ENCODE measurements at regions not wholly inside any gene's neighbourhood (a gene's known extent, or its start where the extent isn't known, plus 50 kb on each side); places are given as distances from the start of the nearest gene placed in this dataset.

DNA sequence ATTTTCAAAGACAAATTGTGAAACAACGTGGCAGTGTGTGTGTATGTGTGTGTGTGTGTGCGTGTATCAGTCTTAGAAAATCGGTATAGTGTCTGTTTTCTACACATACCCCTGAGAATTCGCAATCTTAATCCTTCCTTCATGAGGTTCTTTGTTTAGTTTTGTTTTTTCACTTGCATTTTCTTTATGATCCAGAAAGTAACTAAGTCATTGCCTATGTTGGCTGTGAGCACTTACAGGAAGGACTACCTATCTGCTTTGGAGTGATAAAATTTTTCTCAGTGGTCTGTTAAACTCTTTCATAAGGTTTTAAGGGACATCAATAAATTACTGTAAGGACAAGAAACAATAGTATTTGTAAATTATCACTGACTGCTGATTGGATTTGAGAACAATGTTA is 1587.1 kb downstream of the PCDH9 start:
- Histone ChIP-seq H3K9me2 (replicated peaks; ENCODE audit: insufficient read depth, low read length) (no peaks in the 10 kb centered on the region), H2AFZ (ENCODE audit: low read depth, low read length, severe bottlenecking) (peak overlapping the region; percentile 68), H3K9me3 (ENCODE audit: insufficient read depth, low read length) (no peaks in the 10 kb centered on the region), H3K36me3 (ENCODE audit: low read length) (no peaks in the 10 kb centered on the region), H3K4me3 (ENCODE audit: insufficient read depth, low read length, poor library complexity, severe bottlenecking) (no peak overlapping the region), H3K79me2 (ENCODE audit: insufficient read depth, low read length) (no peaks in the 10 kb centered on the region), H4K20me1 (ENCODE audit: low read depth, low read length) (no peaks in the 10 kb centered on the region), H3K4me2 (ENCODE audit: low read depth, low read length, poor library complexity, severe bottlenecking) (no peak overlapping the region), H3F3A (ENCODE audit: insufficient read depth) (no peaks in the 10 kb centered on the region), H3K27me3 (ENCODE audit: low read length) (no peaks in the 10 kb centered on the region), H3K9ac (ENCODE audit: low read length) (no peak overlapping the region), H3K27ac (ENCODE audit: low read depth, low read length) (no peak overlapping the region)
- TF ChIP-seq EZH2phosphoT487 (conservative IDR thresholded peaks at IDR 0.05; ENCODE audit: low read length) = no peak
- TF ChIP-seq, protein P1, sequence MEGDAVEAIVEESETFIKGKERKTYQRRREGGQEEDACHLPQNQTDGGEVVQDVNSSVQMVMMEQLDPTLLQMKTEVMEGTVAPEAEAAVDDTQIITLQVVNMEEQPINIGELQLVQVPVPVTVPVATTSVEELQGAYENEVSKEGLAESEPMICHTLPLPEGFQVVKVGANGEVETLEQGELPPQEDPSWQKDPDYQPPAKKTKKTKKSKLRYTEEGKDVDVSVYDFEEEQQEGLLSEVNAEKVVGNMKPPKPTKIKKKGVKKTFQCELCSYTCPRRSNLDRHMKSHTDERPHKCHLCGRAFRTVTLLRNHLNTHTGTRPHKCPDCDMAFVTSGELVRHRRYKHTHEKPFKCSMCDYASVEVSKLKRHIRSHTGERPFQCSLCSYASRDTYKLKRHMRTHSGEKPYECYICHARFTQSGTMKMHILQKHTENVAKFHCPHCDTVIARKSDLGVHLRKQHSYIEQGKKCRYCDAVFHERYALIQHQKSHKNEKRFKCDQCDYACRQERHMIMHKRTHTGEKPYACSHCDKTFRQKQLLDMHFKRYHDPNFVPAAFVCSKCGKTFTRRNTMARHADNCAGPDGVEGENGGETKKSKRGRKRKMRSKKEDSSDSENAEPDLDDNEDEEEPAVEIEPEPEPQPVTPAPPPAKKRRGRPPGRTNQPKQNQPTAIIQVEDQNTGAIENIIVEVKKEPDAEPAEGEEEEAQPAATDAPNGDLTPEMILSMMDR (IDR thresholded peaks at IDR 0.05; ENCODE audit: insufficient read depth, low read length, poor library complexity, severe bottlenecking) = no peak

DNA sequence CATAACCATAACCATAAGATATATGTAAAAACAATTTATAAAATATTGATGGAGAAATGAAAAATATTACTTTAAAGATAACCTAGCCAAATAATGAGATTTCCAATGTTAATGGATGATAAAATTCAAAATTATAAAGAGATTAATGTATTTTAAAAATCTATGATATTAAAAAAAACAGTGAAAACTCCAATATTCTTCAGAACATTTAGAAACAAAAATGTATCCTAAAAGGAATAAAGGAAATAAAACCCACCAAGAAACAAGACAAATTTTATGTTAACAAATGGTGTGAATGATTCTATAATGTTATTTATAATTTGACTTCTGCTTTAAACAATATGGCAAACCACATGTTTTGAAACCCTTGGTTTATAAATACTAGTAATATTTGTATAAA is 1587.8 kb downstream of the PCDH9 start:
- Histone ChIP-seq H3K36me3 (ENCODE audit: low read length) (no peaks in the 10 kb centered on the region), H3K27me3 (ENCODE audit: low read length) (no peaks in the 10 kb centered on the region), H4K20me1 (ENCODE audit: low read depth, low read length) (no peaks in the 10 kb centered on the region), H3K4me2 (ENCODE audit: low read depth, low read length, poor library complexity, severe bottlenecking) (no peak overlapping the region), H3K9ac (ENCODE audit: low read length) (no peak overlapping the region), H3K9me2 (replicated peaks; ENCODE audit: insufficient read depth, low read length) (no peaks in the 10 kb centered on the region), H3K9me3 (ENCODE audit: insufficient read depth, low read length) (no peaks in the 10 kb centered on the region), H3F3A (ENCODE audit: insufficient read depth) (no peaks in the 10 kb centered on the region), H3K4me3 (ENCODE audit: insufficient read depth, low read length, poor library complexity, severe bottlenecking) (no peak overlapping the region), H3K79me2 (ENCODE audit: insufficient read depth, low read length) (no peaks in the 10 kb centered on the region), H3K27ac (ENCODE audit: low read depth, low read length) (no peak overlapping the region), H2AFZ (ENCODE audit: low read depth, low read length, severe bottlenecking) (peak overlapping the region; percentile 68)
- TF ChIP-seq, protein P1 (IDR thresholded peaks at IDR 0.05; ENCODE audit: insufficient read depth, low read length, poor library complexity, severe bottlenecking) = no peak
- TF ChIP-seq EZH2phosphoT487 (conservative IDR thresholded peaks at IDR 0.05; ENCODE audit: low read length) = no peak

DNA sequence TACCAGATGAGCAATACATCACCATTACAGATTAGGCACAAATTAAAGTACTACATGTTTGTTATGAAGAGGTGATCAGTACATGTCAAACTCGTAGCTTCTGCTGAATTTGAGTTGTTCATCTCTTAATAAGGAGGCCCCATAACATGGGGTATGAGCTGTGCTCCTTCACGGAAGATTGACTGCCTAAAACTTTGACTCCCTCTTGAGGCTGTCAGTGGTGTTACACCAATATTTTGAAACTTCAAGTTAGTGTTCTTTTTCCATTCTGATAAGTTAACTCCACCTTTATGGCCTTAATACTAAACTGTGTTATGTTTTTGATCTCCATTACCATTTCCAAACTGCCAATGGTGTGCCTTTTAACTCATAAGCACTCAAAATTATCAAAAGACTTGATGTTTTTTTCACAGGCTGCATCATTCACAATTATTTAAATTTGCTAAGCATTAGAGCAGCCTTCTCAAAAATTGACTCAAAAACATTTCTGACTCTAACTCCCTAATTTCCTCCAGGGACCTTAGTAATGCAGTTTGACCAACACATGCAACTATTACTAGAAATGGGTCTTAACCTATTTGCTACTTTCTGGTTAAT is 1591.5 kb downstream of the PCDH9 start:
- no peaks in the 10 kb centered on the region for H3K27me3 ChIP-seq (ENCODE audit: low read length)
- no peak overlapping the region for H3K4me2 ChIP-seq (ENCODE audit: low read depth, low read length, poor library complexity, severe bottlenecking)
- no peaks in the 10 kb centered on the region for H3K36me3 ChIP-seq (ENCODE audit: low read length)
- H4K20me1 ChIP-seq (ENCODE audit: low read depth, low read length) = no peaks in the 10 kb centered on the region
- peak overlapping the region; percentile 83 for H2AFZ ChIP-seq (ENCODE audit: low read depth, low read length, severe bottlenecking)
- H3K9me2 ChIP-seq (replicated peaks; ENCODE audit: insufficient read depth, low read length) = no peaks in the 10 kb centered on the region
- no peaks in the 10 kb centered on the region for H3K9me3 ChIP-seq (ENCODE audit: insufficient read depth, low read length)
- no peak overlapping the region for H3K9ac ChIP-seq (ENCODE audit: low read length)
- no peaks in the 10 kb centered on the region for H3F3A ChIP-seq (ENCODE audit: insufficient read depth)
- H3K27ac ChIP-seq (ENCODE audit: low read depth, low read length) = no peak overlapping the region
- no peak overlapping the region for H3K4me3 ChIP-seq (ENCODE audit: insufficient read depth, low read length, poor library complexity, severe bottlenecking)
- no peaks in the 10 kb centered on the region for H3K79me2 ChIP-seq (ENCODE audit: insufficient read depth, low read length)
- TF ChIP-seq EZH2phosphoT487 (conservative IDR thresholded peaks at IDR 0.05; ENCODE audit: low read length) = no peak
- TF ChIP-seq, protein P1 (IDR thresholded peaks at IDR 0.05; ENCODE audit: insufficient read depth, low read length, poor library complexity, severe bottlenecking) = peak; percentile 62

All from SU-DHL-6 (cell line).